Neural progenitor cell (in vitro differentiated cells): ENCODE measurements at regions not wholly inside any gene's neighbourhood (a gene's known extent, or its start where the extent isn't known, plus 50 kb on each side); places are given as distances from the start of the nearest gene placed in this dataset.

Experiments used
- EZH2phosphoT487 ChIP-seq: fragments of 200-600 bp; sonication (generic); IDR thresholded peaks from 2 replicates; pipeline ENCODE4 v1.6.1; 2017; ENCODE audit warnings: antibody characterized with exemption
- TF ChIP-seq, protein P1 (sequence below): fragments of 200-600 bp; sonication (generic); IDR thresholded peaks from 2 replicates; pipeline ENCODE4 v1.5.1; 2017; ENCODE audit warnings: antibody characterized with exemption, mild to moderate bottlenecking

DNA sequence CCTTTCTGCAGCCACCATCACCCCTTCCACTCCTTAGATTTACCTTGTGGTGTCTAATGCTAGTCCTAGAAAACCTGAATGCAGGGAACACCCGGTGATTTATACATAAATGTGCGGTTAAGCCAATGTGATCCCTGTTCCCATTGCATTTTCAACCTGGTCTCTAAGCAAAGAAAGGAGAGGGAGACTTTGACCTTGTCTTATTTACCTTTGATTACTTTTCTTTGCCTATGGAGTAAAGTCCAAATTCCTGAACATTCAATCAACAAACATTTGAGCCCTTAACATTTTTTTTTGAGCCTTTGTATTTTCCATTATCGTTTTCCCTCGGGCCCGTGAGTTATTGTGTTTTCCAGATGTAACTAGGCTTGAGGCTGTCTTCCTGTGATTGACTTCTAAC is 233.9 kb downstream of the ZNF248 start:
- TF ChIP-seq, protein P1, sequence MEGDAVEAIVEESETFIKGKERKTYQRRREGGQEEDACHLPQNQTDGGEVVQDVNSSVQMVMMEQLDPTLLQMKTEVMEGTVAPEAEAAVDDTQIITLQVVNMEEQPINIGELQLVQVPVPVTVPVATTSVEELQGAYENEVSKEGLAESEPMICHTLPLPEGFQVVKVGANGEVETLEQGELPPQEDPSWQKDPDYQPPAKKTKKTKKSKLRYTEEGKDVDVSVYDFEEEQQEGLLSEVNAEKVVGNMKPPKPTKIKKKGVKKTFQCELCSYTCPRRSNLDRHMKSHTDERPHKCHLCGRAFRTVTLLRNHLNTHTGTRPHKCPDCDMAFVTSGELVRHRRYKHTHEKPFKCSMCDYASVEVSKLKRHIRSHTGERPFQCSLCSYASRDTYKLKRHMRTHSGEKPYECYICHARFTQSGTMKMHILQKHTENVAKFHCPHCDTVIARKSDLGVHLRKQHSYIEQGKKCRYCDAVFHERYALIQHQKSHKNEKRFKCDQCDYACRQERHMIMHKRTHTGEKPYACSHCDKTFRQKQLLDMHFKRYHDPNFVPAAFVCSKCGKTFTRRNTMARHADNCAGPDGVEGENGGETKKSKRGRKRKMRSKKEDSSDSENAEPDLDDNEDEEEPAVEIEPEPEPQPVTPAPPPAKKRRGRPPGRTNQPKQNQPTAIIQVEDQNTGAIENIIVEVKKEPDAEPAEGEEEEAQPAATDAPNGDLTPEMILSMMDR = no peak
- no peak for TF ChIP-seq EZH2phosphoT487
